ENCODE measurements at regions not wholly inside any gene's neighbourhood (a gene's known extent, or its start where the extent isn't known, plus 50 kb on each side); places are given as distances from the start of the nearest gene placed in this dataset.
"Not testable (repeated sequence)": the region's sequence is repeated elsewhere in the genome, so short reads cannot be mapped to it uniquely, and the experiment has no call there.

DNA sequence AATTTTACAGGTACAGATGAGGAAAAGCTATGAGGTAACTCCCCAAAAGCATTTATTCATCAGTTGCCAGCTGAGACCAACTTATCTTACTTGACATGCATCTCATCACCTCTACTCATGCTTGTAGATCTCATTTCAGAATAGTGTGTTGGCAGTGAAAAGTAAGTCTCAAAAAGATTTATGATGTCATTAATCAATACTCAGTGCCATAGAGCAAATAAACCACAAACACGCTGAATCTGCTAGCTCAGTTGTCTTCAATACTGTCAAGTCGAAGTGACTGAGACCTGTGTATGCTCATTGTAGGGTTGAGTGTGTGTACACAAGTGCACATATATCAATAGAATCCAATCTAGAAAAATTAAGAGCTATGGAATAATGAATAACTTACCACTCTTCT, 413.5 kb downstream of the CNTN3 start:
- intact Hi-C loops (cut with DNase I) = no loop called here
- Histone ChIP-seq H3K4me1 (no peaks in the 10 kb centered on the region), H3K4me3 (no peak overlapping the region), H3K36me3 (no peaks in the 10 kb centered on the region), H3K27ac (no peak overlapping the region), H3K9me3 (peaks cover 0 to 6% (median 0%) of the 10 kb centered on the region in 3 donors), H3K27me3 (no peaks in the 10 kb centered on the region)
- TF ChIP-seq CTCF (IDR thresholded peaks at IDR 0.05) (no peak), POLR2A (IDR thresholded peaks at IDR 0.05) (no peak)
- WGBS, 2 donors = 41 to 43% methylated on average over 2 of the region's 2 CpGs
- no peak for DNase-seq

GRCh38 chr3:74178664-74179063, 435.8 kb downstream of the CNTN3 start:
- WGBS, 2 donors = 68 to 91% methylated on average over 3 to 5 of the region's 5 CpGs
- H3K27ac ChIP-seq; H3K36me3 ChIP-seq; DNase-seq; H3K9me3 ChIP-seq; H3K4me3 ChIP-seq; H3K4me1 ChIP-seq; H3K27me3 ChIP-seq; intact Hi-C loops (cut with DNase I): not testable (repeated sequence)

GRCh38 chr3:74173090-74173489, 441.4 kb downstream of the CNTN3 start:
- H3K9me3 ChIP-seq = no peaks in the 10 kb centered on the region
- TF ChIP-seq CTCF (IDR thresholded peaks at IDR 0.05) (no peak), POLR2A (IDR thresholded peaks at IDR 0.05) (no peak)
- no peak for DNase-seq
- no peak overlapping the region for H3K4me3 ChIP-seq
- intact Hi-C loops (cut with DNase I) = no loop called here
- H3K27me3 ChIP-seq = no peaks in the 10 kb centered on the region
- 20 to 28% methylated on average over 2 of the region's 2 CpGs for WGBS, 2 donors
- H3K4me1 ChIP-seq = no peaks in the 10 kb centered on the region
- no peak overlapping the region for H3K27ac ChIP-seq
- H3K36me3 ChIP-seq = no peaks in the 10 kb centered on the region

DNA sequence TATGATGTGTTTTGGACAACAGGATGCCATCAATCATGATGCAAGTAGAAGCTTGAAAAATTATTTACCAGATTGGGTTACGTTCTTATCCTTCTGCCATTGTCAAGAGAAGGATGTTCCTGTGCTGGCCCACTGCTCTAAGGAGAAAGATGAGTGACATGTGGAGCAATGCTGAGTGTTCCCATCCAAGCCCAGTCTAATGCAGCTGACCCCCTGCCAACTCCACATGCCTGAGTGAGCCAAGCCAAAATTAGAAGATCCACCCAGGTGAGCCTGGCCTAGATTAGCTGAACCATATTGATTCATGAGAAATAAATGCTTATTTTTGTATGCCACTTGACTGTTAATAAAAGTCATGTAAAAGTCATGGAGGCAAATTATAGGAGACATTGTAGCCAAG, 446.5 kb downstream of the CNTN3 start:
- H3K27ac ChIP-seq = no peak overlapping the region
- no peaks in the 10 kb centered on the region for H3K36me3 ChIP-seq
- H3K4me3 ChIP-seq = no peak overlapping the region
- DNase-seq = no peak
- TF ChIP-seq POLR2A (IDR thresholded peaks at IDR 0.05) = no peak
- no peak for TF ChIP-seq CTCF (IDR thresholded peaks at IDR 0.05)
- intact Hi-C loops (cut with DNase I) = no loop called here
- H3K4me1 ChIP-seq = no peaks in the 10 kb centered on the region
- H3K27me3 ChIP-seq = no peaks in the 10 kb centered on the region
- no peaks in the 10 kb centered on the region for H3K9me3 ChIP-seq
- WGBS, 2 donors = 21 to 56% methylated on average over 1 of the region's 1 CpG

GRCh38 chr3:74165211-74165610, 449.2 kb downstream of the CNTN3 start:
- intact Hi-C loops (cut with DNase I) = no loop called here
- no peak overlapping the region for H3K27ac ChIP-seq
- no peak for DNase-seq

More at GRCh38 chr3:74165211-74165610, 449.2 kb downstream of the CNTN3 start:
- WGBS, 2 donors = 83 to 89% methylated on average over 4 of the region's 4 CpGs
- Histone ChIP-seq H3K4me1 (no peaks in the 10 kb centered on the region), H3K4me3 (no peak overlapping the region), H3K27me3 (no peaks in the 10 kb centered on the region), H3K36me3 (no peaks in the 10 kb centered on the region), H3K9me3 (peaks cover 0 to 10% (median 0%) of the 10 kb centered on the region in 3 donors)
- TF ChIP-seq CTCF (IDR thresholded peaks at IDR 0.05) (no peak), POLR2A (IDR thresholded peaks at IDR 0.05) (no peak)

Data from esophagus squamous epithelium (tissue), 5 donors.